WTC11 (cell line): ENCODE measurements at regions not wholly inside any gene's neighbourhood (a gene's known extent, or its start where the extent isn't known, plus 50 kb on each side); places are given as distances from the start of the nearest gene placed in this dataset.

Experiments
- AR ChIP-seq: fragments of 250-450 bp; sonication (Bioruptor Pico); IDR thresholded peaks from 2 replicates; pipeline ENCODE4 v1.9.0; 2021; ENCODE audit warnings: mild to moderate bottlenecking
- ATF1 ChIP-seq: sonication (generic); formaldehyde crosslinking; IDR thresholded peaks from 2 replicates; pipeline ENCODE4 v1.8.1; 2023; ENCODE audit warnings: mild to moderate bottlenecking, moderate library complexity, missing genetic modification reagents
- ATF3 ChIP-seq: sonication (generic); formaldehyde crosslinking; conservative IDR thresholded peaks from 2 replicates; pipeline ENCODE4 v1.8.1; 2022; ENCODE audit warnings: mild to moderate bottlenecking, missing genetic modification reagents
- CDX4 ChIP-seq: fragments of 250-450 bp; sonication (Bioruptor Pico); IDR thresholded peaks from 2 replicates; pipeline ENCODE4 v1.9.0; 2021; ENCODE audit warnings: moderate library complexity, mild to moderate bottlenecking, inconsistent platforms, borderline replicate concordance
- CREM ChIP-seq: sonication (generic); formaldehyde crosslinking; IDR thresholded peaks from 2 replicates; pipeline ENCODE4 v1.8.1; 2022; ENCODE audit warnings: mild to moderate bottlenecking, missing genetic modification reagents, moderate library complexity
- CTCF ChIP-seq: fragments of 200-600 bp; IDR thresholded peaks from 2 replicates; pipeline ENCODE4 v1.8.0; 2022; ENCODE audit warnings: antibody characterized with exemption
- E2F1 ChIP-seq: sonication (generic); formaldehyde crosslinking; IDR thresholded peaks from 2 replicates; pipeline ENCODE4 v1.8.0; 2022; ENCODE audit warnings: mild to moderate bottlenecking, missing genetic modification reagents
- E2F5 ChIP-seq: sonication (generic); formaldehyde crosslinking; IDR thresholded peaks from 2 replicates; pipeline ENCODE4 v1.8.1; 2022; ENCODE audit warnings: mild to moderate bottlenecking, moderate library complexity, missing genetic modification reagents
- EMX1 ChIP-seq: fragments of 250-450 bp; sonication (Bioruptor Pico); IDR thresholded peaks from 2 replicates; pipeline ENCODE4 v1.8.0; 2021; ENCODE audit warnings: mild to moderate bottlenecking
- FOXP4 ChIP-seq: sonication (generic); formaldehyde crosslinking; IDR thresholded peaks from 2 replicates; pipeline ENCODE4 v1.8.0; 2022; ENCODE audit warnings: mild to moderate bottlenecking, missing genetic modification reagents
- GRHL2 ChIP-seq: fragments of 250-450 bp; sonication (Bioruptor Pico); IDR thresholded peaks from 2 replicates; pipeline ENCODE4 v1.8.0; 2022; ENCODE audit warnings: mild to moderate bottlenecking, moderate library complexity; ENCODE audit not compliant: insufficient replicate concordance, severe bottlenecking
- GTF2I ChIP-seq: fragments of 250-450 bp; sonication (Bioruptor Pico); conservative IDR thresholded peaks from 2 replicates; pipeline ENCODE4 v1.4.0; 2021; ENCODE audit warnings: mild to moderate bottlenecking
- JAZF1 ChIP-seq: fragments of 250-450 bp; sonication (Bioruptor Pico); IDR thresholded peaks from 2 replicates; pipeline ENCODE4 v1.9.0; 2021; ENCODE audit warnings: moderate library complexity, mild to moderate bottlenecking, inconsistent platforms
- MAX ChIP-seq: sonication (generic); formaldehyde crosslinking; IDR thresholded peaks from 2 replicates; pipeline ENCODE4 v1.8.0; 2022; ENCODE audit warnings: mild to moderate bottlenecking, missing genetic modification reagents
- MYBL2 ChIP-seq: sonication (generic); formaldehyde crosslinking; IDR thresholded peaks from 2 replicates; pipeline ENCODE4 v1.8.1; 2023; ENCODE audit warnings: mild to moderate bottlenecking, moderate library complexity, missing genetic modification reagents
- NFYB ChIP-seq: sonication (generic); formaldehyde crosslinking; conservative IDR thresholded peaks from 2 replicates; pipeline ENCODE4 v1.8.0; 2022; ENCODE audit warnings: low read depth, missing genetic modification reagents
- NR1H2 ChIP-seq: sonication (generic); formaldehyde crosslinking; IDR thresholded peaks from 2 replicates; pipeline ENCODE4 v1.9.0; 2021; ENCODE audit warnings: mild to moderate bottlenecking, moderate library complexity, missing genetic modification reagents
- PREB ChIP-seq: sonication (generic); formaldehyde crosslinking; IDR thresholded peaks from 2 replicates; pipeline ENCODE4 v1.8.1; 2022; ENCODE audit warnings: mild to moderate bottlenecking, missing genetic modification reagents, moderate library complexity, borderline replicate concordance
- SP1 ChIP-seq: sonication (generic); formaldehyde crosslinking; conservative IDR thresholded peaks from 2 replicates; pipeline ENCODE4 v1.8.1; 2022; ENCODE audit warnings: missing genetic modification reagents
- TEAD1 ChIP-seq: sonication (generic); formaldehyde crosslinking; IDR thresholded peaks from 2 replicates; pipeline ENCODE4 v1.8.0; 2022; ENCODE audit warnings: mild to moderate bottlenecking, missing genetic modification reagents
- TP53 ChIP-seq: sonication (generic); formaldehyde crosslinking; IDR thresholded peaks from 2 replicates; pipeline ENCODE4 v1.8.1; 2023; ENCODE audit warnings: mild to moderate bottlenecking, missing genetic modification reagents
- USF2 ChIP-seq: sonication (generic); formaldehyde crosslinking; IDR thresholded peaks from 2 replicates; pipeline ENCODE4 v1.8.1; 2023; ENCODE audit warnings: mild to moderate bottlenecking, missing genetic modification reagents, moderate library complexity
- ZBTB21 ChIP-seq: sonication (generic); formaldehyde crosslinking; IDR thresholded peaks from 2 replicates; pipeline ENCODE4 v1.8.1; 2023; ENCODE audit warnings: mild to moderate bottlenecking, missing genetic modification reagents, borderline replicate concordance
- ZNF121 ChIP-seq: sonication (generic); formaldehyde crosslinking; IDR thresholded peaks from 2 replicates; pipeline ENCODE4 v1.8.0; 2023; ENCODE audit warnings: missing genetic modification reagents
- ZNF219 ChIP-seq: sonication (generic); formaldehyde crosslinking; IDR thresholded peaks from 2 replicates; pipeline ENCODE4 v1.8.0; 2023; ENCODE audit warnings: missing genetic modification reagents, mild to moderate bottlenecking, borderline replicate concordance
- ZNF232 ChIP-seq: sonication (generic); formaldehyde crosslinking; IDR thresholded peaks from 2 replicates; pipeline ENCODE4 v1.8.0; 2022; ENCODE audit warnings: mild to moderate bottlenecking, missing genetic modification reagents

- peak; percentile 97; the same call in 1 of the 2 replicates for TF ChIP-seq TEAD1
- no peak for TF ChIP-seq MAX (CRISPR knock-in tag)
- no peak for TF ChIP-seq TP53 (CRISPR knock-in tag)
- no peak for TF ChIP-seq USF2 (CRISPR knock-in tag)
- TF ChIP-seq CDX4 (CRISPR knock-in tag) = no peak
- TF ChIP-seq GRHL2 (CRISPR knock-in tag) = no peak
- peak; percentile 82; the same call in 1 of the 2 replicates for TF ChIP-seq GTF2I (CRISPR knock-in tag)
- peak; percentile 72; the same call in 1 of the 2 replicates for TF ChIP-seq AR
- no peak for TF ChIP-seq ATF3 (CRISPR knock-in tag)
- TF ChIP-seq FOXP4 = peak; percentile 61; the same call in 1 of the 2 replicates
- no peak for TF ChIP-seq ZBTB21 (CRISPR knock-in tag)
- no peak for TF ChIP-seq EMX1 (CRISPR knock-in tag)
- TF ChIP-seq NFYB (CRISPR knock-in tag) = no peak
- no peak for TF ChIP-seq E2F1 (CRISPR knock-in tag)
- no peak for TF ChIP-seq JAZF1 (CRISPR knock-in tag)
- no peak for TF ChIP-seq ATF1 (CRISPR knock-in tag)
- no peak for TF ChIP-seq CREM (CRISPR knock-in tag)
- TF ChIP-seq MYBL2 (CRISPR knock-in tag) = no peak
- TF ChIP-seq E2F5 (CRISPR knock-in tag) = no peak
- TF ChIP-seq NR1H2 (CRISPR knock-in tag) = no peak
- TF ChIP-seq SP1 (CRISPR knock-in tag) = no peak
- TF ChIP-seq CTCF = no peak
- TF ChIP-seq PREB (CRISPR knock-in tag) = no peak
- no peak for TF ChIP-seq ZNF232 (CRISPR knock-in tag)
- no peak for TF ChIP-seq ZNF121 (CRISPR knock-in tag)
- no peak for TF ChIP-seq ZNF219 (CRISPR knock-in tag)
Measured at GRCh38 chr6:91299544-91300491, 712.9 kb upstream of the MAP3K7 start (continued).
